ENCODE measurements at regions not wholly inside any gene's neighbourhood (a gene's known extent, or its start where the extent isn't known, plus 50 kb on each side); places are given as distances from the start of the nearest gene placed in this dataset.
A peak's percentile ranks its signal among the peaks of the same experiment; 100 is the strongest.

- no peak for DNase-seq
Measured at GRCh38 chr3:127483005-127483641, 107.4 kb downstream of the TPRA1 start.

- DNase-seq, result no peak
Measured at GRCh38 chr3:127482216-127483004, 108.1 kb downstream of the TPRA1 start.

GRCh38 chr3:127480196-127480954 lies 110.2 kb downstream of the TPRA1 start:
- no peak for DNase-seq

DNA sequence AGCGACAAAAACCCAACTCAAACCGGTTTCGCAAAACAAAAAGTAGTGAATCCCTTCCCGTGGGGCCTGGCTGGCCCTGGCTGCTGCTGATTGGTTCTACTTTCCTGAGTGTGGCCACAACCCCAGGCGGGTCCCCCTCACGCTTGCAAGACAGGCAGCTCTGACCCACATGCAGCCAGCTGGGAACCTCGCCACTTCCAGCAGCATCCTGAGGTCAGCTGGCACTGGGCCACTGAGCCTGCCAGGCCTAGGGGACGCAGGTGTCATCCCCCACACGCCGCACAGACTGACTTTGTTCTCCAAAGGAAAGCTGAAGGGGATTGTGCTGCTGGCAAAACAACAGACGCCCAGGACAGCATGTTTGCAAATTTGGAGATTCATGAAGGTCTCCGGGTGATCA lies 111.1 kb downstream of the TPRA1 start:
- DNase-seq, result no peak

- DNase-seq, result no peak
Measured at GRCh38 chr3:127478922-127479321, 111.6 kb downstream of the TPRA1 start.

DNA sequence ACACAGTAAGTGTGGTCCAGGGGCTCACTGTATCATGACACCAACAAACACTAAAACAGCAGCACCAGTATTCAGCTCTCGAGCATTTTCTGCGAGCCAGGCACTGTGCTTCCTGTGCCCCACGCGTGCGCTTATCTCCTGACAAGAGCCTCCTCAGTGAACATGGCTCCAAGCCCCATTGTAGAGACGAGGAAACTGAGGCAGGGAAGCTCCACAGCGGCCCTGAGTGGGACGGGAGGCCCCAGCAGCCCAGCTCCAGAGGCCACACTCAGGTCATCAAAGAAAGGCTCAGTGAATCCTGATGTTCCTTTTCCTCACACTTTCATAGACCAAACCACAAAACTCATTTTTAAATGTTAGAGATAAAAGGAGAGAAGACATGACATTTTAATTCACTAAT lies 113.1 kb downstream of the TPRA1 start:
- DNase-seq, result no peak

DNA sequence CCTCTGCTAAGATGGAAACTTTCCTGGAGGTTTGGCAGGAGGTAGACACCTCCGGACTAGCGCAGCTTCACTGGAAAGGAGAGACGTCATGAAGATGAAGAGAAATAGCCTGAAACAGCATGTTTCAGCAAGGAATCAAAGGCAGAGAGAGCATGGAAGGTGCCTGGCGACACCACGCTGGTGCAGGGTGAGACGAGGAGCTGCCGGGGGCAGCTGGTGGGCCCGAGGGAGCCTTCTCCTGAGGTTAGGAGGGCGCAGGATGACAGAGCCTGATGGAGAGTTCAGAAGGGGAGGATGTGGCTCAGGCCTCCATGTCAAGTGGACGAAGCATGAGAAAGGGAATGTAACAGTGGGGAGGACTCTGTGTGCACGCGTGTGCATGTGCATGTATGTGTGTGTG lies 113.6 kb downstream of the TPRA1 start:
- no peak for DNase-seq

DNA sequence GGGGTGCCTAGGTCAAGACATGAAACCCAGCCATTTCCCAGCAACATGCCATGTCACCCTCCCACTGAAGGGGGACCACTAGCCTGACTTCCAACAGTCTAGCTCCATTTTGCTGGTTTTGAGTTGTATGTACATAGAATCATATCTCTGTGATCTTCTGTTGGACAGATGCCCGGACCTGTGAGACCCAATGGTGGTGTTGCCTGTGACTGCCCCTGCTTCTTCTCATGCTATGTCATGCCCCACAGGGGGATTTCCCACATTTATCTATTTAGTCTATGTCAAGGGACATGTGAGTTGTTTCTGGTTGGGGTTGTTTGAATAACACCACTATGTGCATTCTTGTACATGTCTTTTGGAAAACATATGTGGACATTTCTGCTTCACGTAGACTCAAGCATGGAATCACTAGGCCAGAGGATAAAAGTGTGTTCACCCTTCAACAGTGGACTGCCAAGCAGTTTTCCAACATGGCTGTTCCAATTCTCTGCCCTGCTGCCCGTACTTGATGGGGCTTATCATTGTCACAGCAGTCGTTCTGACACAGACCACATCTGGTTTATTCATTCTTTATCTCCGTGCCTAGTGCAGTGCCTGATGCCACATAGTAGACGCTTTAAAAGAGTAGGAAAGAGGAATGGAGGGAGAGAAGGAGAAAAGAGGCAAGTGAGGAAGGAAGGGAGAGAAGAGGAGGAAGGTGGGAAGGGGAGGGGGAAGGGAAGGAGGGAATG lies 114.4 kb downstream of the TPRA1 start:
- no peak for DNase-seq

GRCh38 chr3:127475391-127475790 lies 115.1 kb downstream of the TPRA1 start:
- DNase-seq, result no peak

- peak; percentile 60 for DNase-seq
Measured at GRCh38 chr3:127473244-127474024, 117.1 kb downstream of the TPRA1 start.

GRCh38 chr3:127472506-127472905 lies 118.0 kb downstream of the TPRA1 start:
- no peak for DNase-seq

DNA sequence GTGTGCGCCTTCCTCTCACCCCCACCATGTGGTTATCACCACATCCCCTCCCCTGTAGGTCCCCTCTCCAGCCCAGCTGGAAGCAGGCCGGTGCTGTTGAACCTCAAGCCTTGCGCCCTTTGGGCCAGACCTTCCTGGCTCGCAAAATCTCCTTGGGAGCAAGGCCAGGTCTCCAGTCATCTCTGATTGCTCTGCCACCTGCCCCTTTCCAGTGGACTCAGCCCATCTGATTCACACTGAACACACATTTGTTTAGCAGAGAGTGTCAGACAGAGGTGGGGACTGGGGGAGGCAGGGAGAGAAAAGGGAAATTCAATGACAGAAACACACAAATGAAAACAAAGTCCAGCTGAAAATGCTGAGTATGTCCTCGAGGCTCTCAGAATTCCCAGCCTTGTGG lies 119.4 kb downstream of the TPRA1 start:
- DNase-seq, result no peak

GRCh38 chr3:127469760-127470159 lies 120.8 kb downstream of the TPRA1 start:
- DNase-seq, result no peak

DNA sequence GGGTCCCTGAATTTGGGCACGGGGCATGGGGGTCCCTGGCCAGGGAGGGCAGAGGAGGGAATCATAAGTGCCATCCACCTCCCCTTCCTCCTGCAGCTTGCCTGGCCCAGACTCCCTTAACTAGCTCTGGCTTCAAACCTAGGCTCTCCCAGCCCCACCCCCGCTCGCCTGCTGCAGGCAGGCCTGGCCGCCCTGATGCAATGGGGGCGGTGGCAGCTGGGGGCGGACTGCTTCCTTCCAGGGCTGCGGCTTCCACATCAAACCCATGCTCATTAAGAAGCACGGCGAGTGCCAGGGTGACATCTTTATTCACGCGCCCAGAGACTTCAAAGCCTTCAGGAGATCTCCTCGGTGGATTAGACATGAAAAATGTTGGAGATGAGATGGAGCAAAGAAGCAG lies 123.1 kb downstream of the TPRA1 start:
- DNase-seq, result no peak

GRCh38 chr3:127464642-127465041 lies 125.9 kb downstream of the TPRA1 start:
- no peak for DNase-seq

DNA sequence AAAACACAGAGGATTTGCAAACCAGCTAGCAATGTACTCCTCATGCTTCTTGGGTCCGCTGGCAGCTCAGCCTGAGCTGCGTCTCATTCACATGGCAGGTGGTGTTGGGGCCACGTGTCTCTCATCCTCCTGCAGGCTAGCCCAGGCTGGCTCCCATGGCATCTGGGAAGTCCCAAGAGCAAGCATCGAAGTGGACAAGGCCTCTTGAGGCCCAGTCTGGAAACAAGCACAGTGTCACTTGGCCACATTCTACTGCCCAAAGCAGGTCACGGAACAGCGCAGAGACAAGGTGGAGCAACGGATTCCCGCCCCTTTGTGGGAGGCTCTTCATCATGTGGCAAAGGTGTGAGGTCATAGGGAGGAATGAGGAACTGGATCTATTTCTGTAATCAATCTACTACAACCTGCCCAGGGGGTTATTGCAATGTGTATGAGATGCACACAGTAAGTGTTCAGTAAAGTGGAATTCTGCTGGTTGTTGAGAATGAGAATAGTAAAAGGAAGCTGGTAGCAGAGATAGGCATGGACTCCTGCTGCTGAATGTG lies 128.3 kb downstream of the TPRA1 start:
- no peak for DNase-seq

DNA sequence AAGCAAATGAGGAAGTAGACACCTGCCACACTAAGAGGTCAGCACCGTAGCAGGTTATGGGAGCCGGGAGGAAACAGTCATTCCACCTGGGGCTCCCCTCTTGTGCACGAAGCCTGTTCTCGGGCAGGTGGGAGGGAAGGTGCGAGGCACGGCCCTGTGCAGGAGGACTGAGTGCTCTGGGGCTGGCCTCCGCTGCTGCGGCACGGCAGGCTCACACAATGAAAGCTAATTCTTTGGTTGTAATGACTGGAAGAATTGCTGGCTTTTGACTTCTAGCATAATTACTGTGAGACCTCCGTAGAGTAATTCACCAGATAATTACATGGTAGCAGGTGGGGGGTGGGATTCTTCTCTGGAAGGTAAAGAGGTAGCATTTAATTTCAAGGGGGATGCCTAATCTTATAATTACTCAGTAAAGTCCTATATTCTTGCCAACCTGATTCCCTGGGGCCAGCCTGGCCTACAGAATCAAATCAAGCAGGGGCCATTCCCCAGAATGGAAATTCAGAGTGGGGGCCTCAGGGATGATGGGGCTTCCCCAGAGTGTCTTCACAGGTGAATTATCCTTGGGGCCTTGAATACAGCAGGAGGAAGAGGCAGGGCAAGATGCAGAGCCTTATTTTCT lies 129.1 kb downstream of the TPRA1 start:
- peak; percentile 70 for DNase-seq

DNA sequence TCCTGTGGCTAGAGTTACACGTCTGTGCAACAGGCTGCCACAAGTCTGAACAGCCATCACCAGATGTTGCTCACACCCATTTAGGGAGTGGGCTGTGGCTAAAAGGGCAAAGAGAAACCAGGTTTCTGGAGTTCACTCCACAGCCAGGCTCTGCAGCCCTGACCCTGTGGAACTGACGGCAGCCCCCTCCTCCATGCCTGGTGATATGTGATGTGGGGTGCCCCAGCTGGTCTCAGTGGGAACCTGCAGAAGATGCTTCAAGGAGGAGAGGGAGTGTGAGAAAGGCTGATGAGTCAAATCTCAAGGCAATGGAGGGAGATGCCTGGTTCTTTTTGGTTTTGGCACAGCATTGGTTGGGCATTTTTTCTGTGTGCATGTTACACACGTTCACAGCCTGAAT lies 130.6 kb downstream of the TPRA1 start:
- no peak for DNase-seq

GRCh38 chr3:127458696-127459604 lies 131.6 kb downstream of the TPRA1 start:
- no peak for DNase-seq

GRCh38 chr3:127457546-127458145 lies 132.9 kb downstream of the TPRA1 start:
- no peak for DNase-seq
